ENCODE measurements at regions not wholly inside any gene's neighbourhood (a gene's known extent, or its start where the extent isn't known, plus 50 kb on each side); places are given as distances from the start of the nearest gene placed in this dataset.

GRCh38 chr14:104290756-104291122, 152.4 kb downstream of the KIF26A start:
- no TSS peak for BruUV-seq (replicated peaks)
- TF ChIP-seq CTCF (conservative IDR thresholded peaks at IDR 0.05) = no peak
- no peak for TF ChIP-seq EZH2 (IDR thresholded peaks at IDR 0.05; ENCODE audit: low read depth)
- intact Hi-C loops (cut with micrococcal nuclease; ENCODE audit: unreplicated experiment) = no loop called here

GRCh38 chr14:104291123-104292000, 153.0 kb downstream of the KIF26A start:
- BruUV-seq (replicated peaks) = no TSS peak
- Histone ChIP-seq H3K4me3 (no peak overlapping the region), H3K36me3 (ENCODE audit: low read depth) (no peaks in the 10 kb centered on the region), H3K79me2 (ENCODE audit: low read depth) (no peaks in the 10 kb centered on the region), H3F3A (ENCODE audit: insufficient read depth, low read depth) (peaks cover 10% of the 10 kb centered on the region; the same call in 1 of the 2 replicates), H3K27ac (no peak overlapping the region), H3K27me3 (ENCODE audit: insufficient read depth, low read depth) (peaks cover 65% of the 10 kb centered on the region), H2AFZ (no peak overlapping the region), H3K4me2 (no peak overlapping the region), H4K20me1 (ENCODE audit: insufficient read depth) (no peaks in the 10 kb centered on the region), H3K9me2 (ENCODE audit: insufficient read depth) (no peaks in the 10 kb centered on the region), H3K9me3 (ENCODE audit: insufficient read depth, low read depth) (no peaks in the 10 kb centered on the region), H3K4me1 (replicated peaks; ENCODE audit: insufficient read depth) (no peaks in the 10 kb centered on the region)
- no peak for DNase-seq
- ChIA-PET POLR2A (ENCODE audit: unreplicated experiment) (no interaction called here), CTCF (no interaction called here)
- TF ChIP-seq CTCF (conservative IDR thresholded peaks at IDR 0.05) = no peak
- TF ChIP-seq EZH2 (IDR thresholded peaks at IDR 0.05; ENCODE audit: low read depth) = 0 out of 2 replicates have a peak, but pooled peaks have one; percentile 69
- intact Hi-C loops (cut with micrococcal nuclease; ENCODE audit: unreplicated experiment) = no loop called here

More at GRCh38 chr14:104290756-104291122, 152.4 kb downstream of the KIF26A start:
- H3K79me2 ChIP-seq (ENCODE audit: low read depth) = no peaks in the 10 kb centered on the region
- H3K4me1 ChIP-seq (replicated peaks; ENCODE audit: insufficient read depth) = no peaks in the 10 kb centered on the region
- no peaks in the 10 kb centered on the region for H3K9me2 ChIP-seq (ENCODE audit: insufficient read depth)
- H3F3A ChIP-seq (ENCODE audit: insufficient read depth, low read depth) = peaks cover 10% of the 10 kb centered on the region; the same call in 1 of the 2 replicates
- CTCF ChIA-PET = no interaction called here
- DNase-seq = no peak
- H3K4me2 ChIP-seq = no peak overlapping the region
- H2AFZ ChIP-seq = no peak overlapping the region
- H3K36me3 ChIP-seq (ENCODE audit: low read depth) = no peaks in the 10 kb centered on the region
- no peak overlapping the region for H3K27ac ChIP-seq
- no peaks in the 10 kb centered on the region for H4K20me1 ChIP-seq (ENCODE audit: insufficient read depth)
- no peaks in the 10 kb centered on the region for H3K9me3 ChIP-seq (ENCODE audit: insufficient read depth, low read depth)
- POLR2A ChIA-PET (ENCODE audit: unreplicated experiment) = no interaction called here
- H3K4me3 ChIP-seq = no peak overlapping the region
- peaks cover 64% of the 10 kb centered on the region for H3K27me3 ChIP-seq (ENCODE audit: insufficient read depth, low read depth)

GRCh38 chr14:104292084-104292970, 153.9 kb downstream of the KIF26A start:
- Histone ChIP-seq H3K36me3 (ENCODE audit: low read depth) (no peaks in the 10 kb centered on the region), H3K9me2 (ENCODE audit: insufficient read depth) (no peaks in the 10 kb centered on the region), H3F3A (ENCODE audit: insufficient read depth, low read depth) (peaks cover 10% of the 10 kb centered on the region; the same call in 1 of the 2 replicates), H3K4me1 (replicated peaks; ENCODE audit: insufficient read depth) (no peaks in the 10 kb centered on the region), H4K20me1 (ENCODE audit: insufficient read depth) (no peaks in the 10 kb centered on the region), H3K4me3 (no peak overlapping the region), H3K27me3 (ENCODE audit: insufficient read depth, low read depth) (peaks cover 66% of the 10 kb centered on the region), H3K79me2 (ENCODE audit: low read depth) (no peaks in the 10 kb centered on the region), H3K27ac (no peak overlapping the region), H2AFZ (no peak overlapping the region), H3K4me2 (no peak overlapping the region), H3K9me3 (ENCODE audit: insufficient read depth, low read depth) (no peaks in the 10 kb centered on the region)
- no peak for DNase-seq
- ChIA-PET POLR2A (ENCODE audit: unreplicated experiment) (no interaction called here), CTCF (no interaction called here)
- TF ChIP-seq CTCF (conservative IDR thresholded peaks at IDR 0.05) (no peak), EZH2 (IDR thresholded peaks at IDR 0.05; ENCODE audit: low read depth) (no peak)
- intact Hi-C loops (cut with micrococcal nuclease; ENCODE audit: unreplicated experiment) = no loop called here
- BruUV-seq (replicated peaks) = no TSS peak
